Limb (tissue), 2 donors: ENCODE measurements at regions not wholly inside any gene's neighbourhood (a gene's known extent, or its start where the extent isn't known, plus 50 kb on each side); places are given as distances from the start of the nearest gene placed in this dataset.

Source experiments
- DNase-seq, 2 donors: peaks; one replicate each; pipeline ENCODE4 v3.0.0-alpha.2; 2016; ENCODE audit errors: extremely low spot score in 2 of 2

DNA sequence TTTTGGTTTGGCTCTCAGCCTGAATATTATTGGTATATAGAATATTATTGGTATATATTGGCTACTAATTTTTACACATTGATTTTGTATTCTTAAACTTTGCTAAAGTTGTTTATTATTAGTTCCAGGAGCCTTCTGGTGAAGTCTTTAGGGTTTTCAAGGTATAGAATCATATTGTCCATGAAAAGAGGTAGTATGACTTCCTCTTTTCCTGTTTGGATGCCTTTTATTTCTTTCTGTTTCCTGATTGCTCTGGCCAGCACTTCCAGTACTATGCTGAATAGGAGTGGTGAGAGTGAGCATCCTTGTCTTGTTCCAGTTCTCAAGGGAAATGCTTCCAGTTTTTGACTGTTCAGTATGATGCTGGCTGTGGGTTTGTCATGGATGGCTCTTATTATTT, 107.3 kb upstream of the LIPC start:
- DNase-seq = no peak

DNA sequence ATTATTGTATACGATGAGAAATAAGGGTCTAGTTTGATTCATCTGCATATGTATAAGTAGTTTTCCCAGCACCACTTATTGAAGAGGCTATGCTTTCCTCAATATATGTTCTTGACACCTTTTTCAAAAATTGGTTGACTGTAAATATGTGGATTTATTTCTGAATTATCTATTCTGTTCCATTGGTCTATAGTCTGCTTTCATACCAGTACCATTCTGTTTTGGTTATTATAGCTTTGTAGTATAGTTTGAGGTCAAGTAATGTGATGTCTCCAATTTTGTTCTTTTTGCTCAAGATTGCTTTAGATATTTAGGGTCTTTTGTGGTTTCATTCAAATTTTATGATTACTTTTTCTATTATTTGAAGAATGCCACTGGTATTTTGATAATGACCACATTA, 103.8 kb upstream of the LIPC start:
- no peak for DNase-seq

DNA sequence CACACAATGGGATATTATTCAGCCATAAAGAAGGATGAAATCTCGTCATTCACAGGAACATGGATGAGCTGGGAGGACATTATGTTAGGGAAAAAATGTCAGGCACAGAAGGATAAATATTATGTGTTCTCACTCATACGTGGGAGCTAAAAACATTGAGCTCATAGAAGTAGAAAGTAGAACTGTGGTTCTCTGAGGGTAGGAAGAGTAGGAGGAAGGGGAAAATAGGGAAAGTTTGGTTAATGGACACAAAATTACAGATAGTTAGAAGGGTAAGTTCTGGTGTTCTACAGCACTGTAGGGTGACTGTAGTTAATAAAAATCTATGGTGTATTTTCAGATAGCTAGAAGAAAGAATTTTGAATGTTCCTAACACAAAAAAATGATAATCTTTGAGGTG, 102.6 kb upstream of the LIPC start:
- no peak for DNase-seq

DNA sequence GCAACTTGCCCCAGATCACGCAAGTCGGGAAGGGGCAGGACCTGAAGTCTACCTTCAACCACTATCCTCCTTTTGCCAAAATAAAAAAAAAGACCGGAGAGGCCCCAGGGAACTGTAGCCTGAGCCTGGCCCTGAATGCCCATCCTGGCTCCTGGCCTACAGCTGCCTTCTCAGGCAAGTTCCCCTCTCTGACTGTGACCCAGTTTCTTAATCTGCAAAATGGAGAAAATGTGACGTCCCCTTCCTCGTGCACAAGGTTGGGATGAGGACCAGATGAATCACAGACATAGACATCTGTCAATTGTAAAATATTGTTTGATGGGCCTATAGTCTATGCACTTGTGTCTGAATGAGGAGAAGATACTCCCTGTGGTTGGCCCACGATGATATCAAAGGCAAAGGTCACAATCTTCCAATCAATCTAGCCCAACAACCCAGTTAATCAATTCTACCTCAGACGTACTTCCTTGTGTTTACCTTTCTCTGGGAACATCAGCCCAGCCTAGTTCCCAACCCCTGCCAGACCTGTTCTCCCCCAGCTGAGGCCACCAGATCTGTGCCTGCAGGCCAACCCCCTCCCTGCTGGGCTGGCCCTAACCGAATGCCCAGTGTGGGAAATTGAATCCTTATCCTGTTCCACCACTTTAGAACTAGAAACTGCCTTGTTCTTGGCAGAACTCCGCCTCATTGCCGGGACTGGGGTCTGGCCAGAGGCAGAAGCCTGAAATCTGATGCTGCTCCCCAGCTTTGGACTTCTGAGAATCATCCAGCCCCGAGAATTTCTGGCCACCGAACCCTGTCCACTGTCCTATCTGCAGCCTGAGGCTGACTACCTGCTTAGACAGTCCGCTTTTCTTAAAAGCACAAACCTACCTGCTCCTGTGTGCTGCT, 101.8 kb upstream of the LIPC start:
- DNase-seq = peak in 1 of 2 donors; percentile 51

DNA sequence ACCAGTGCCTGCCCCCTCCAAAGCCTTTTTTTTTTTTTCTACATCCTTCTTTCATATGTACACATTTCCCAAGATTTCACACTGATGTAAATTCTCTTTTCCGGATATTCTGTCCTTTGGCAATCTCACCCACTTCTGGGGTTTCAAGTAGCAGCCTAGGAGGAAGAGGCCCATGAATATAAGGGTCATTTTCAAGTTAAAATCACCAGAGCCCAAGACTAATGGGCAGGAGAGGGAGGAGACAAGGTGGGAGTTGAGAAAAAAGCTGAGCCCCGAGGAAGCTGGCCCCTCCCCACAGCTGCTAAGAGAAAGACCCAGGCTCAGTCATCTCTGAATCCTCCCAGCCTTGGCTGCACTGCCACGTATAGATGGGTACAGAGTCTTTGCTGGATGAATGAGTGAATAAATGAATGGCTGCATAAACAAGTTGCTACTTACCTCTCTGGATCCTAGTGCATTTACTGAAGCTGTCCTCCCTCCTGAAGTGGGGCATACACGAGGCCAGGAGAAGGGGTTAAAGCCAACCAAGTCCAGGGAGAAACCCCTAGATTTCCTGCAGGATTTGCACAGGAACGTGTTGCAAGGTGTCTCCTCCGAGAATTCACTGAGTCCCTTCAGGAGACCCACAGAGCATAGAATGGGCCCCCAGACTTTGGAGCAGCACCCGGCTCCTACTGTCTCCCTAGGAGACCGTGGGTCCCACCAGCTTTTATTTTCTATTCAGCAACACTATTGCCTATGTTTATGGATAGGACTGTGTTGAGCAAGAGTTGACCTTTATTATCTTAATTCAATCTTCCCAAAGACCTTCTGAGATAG, 100.8 kb upstream of the LIPC start:
- no peak for DNase-seq

DNA sequence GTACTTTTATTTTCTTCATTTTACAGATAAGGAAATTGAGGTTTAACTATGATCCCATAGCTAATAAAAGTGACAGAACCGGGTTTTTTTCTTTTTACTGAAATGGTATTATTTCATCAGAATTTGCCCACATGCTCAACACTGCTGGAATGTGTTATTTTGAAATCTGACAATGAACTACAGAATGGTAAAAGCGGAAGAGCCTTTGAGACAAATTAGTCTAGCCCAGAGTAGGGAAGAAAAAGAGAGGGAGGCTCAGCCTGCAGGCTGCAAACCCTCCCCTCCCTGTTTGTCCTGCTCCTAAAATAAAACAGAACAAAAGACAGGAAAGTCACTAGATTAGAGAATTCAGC, 100.3 kb upstream of the LIPC start:
- DNase-seq = no peak

DNA sequence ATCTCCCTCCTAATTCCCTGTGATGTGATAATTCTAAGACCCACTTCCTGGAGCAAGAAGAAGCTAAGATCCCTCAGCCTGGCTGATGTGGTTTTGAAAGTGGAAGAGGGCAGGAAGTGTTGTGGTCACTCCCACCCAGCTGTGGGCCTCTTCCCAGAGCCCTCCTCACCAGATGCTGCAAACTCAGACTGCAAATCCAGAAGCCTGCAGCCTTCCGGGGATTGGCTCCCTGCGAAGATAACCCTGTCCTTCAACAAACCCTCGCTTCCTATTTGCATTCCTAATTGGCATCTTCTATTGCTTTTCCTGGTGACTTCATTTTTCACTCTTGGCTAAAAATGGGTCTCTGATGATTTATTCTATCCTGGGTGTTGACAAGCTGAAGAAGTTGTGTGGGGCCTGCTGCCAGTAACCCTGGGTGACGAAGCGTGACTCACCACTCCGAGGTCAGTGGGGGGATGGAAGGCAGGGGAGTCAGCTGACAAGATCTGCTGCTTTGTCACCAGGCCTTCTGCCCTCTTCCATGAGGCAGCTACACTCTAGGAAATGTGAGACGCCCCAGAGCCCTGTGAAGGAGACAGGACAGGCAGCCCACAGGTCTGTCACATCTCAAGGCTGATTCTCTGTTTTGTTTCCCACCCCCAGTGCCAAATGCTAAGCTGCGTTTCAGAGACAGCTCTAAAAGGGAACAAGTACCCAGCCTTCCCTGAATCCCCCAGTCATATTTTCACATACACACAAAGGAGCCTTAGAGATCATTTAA, 99.7 kb upstream of the LIPC start:
- peak; percentile 83 to 94 for DNase-seq

DNA sequence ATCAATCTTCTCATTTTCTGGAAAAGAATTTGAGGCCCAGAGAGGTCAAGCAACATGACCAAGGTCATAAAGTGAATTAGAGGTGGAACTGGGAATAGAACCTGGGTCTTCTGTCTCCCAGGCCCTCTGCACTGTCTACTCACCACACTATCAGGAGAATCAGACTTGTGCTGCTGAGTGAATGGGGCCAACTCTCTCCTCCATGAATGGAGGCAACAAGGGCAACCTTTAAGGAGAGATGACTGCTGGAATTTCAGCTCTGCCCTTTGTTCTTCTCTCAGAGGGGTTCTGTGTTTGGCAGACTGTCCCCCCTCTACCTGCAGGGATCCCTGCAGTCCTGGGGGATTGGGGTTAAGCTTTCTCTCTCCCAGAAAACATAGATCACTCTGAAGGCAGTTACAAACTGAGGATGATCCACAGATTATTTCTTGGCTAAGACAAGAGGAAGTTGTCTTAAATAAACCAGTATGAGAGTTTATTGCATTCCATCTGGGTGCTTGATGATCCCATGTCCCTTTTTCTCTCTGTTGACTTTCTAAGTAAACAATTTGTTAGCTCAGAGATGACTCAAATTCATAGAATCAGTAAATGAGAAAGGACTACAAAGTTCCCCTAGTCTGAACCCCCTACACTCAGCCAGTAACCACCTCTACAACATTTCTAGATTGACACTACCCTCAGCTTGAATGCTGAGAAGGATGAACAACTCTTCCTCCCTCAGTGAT, 99.0 kb upstream of the LIPC start:
- DNase-seq = no peak

DNA sequence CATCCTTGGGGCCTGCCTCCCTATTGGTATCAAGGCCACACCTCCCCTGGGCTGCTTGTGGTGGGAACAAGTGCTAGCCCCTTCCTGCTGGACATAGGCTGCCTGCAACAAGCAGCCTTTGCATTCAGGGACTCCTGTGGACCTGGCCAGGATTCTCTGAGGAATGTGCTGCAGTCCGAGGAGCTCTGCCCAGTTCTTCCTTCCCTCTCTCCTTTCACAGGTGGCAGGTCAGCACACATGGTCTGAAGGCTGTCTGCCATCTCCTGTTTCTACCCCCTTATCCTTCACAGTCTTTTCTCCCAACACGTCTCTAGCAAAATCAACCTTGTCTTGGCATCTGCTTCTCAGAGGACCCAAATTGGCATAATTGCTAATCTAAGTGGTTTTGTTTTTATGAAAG, 97.0 kb upstream of the LIPC start:
- no peak for DNase-seq

DNA sequence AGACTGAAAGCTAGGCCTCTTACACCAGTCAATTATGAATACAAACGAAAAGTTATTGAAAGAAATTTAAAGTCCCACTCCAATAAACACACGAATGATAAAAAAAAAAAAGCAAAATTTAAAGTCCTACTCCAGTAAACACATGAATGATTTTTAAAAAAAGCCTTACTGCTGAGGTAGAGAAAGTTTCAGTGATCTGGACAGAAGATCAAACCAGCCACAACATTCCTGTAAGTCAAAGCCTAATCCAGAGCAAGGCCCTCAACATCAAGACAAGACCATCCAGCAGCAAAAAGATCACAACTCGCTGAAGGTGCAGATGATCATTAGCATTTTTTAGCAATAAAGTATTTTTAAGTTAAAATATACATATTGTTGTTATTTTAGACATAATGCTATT, 95.6 kb upstream of the LIPC start:
- DNase-seq = no peak

DNA sequence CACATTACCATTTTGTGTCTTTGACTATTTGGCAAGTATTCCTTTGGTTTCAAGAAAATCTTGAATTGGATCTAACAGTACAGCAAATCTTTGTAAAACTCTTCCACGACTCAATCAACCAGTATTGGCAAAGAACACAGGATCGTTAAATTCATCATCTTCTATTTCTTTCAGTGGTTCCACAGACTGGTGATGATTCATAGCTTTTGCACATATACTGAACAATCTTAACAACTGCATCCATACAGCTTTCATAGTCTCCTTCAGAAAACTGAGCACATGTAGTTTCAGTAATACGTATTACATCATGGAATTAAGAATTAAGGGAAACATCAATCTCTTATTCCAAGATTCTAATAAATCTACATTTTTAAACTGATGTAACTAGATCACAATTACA, 91.6 kb upstream of the LIPC start:
- DNase-seq = no peak

DNA sequence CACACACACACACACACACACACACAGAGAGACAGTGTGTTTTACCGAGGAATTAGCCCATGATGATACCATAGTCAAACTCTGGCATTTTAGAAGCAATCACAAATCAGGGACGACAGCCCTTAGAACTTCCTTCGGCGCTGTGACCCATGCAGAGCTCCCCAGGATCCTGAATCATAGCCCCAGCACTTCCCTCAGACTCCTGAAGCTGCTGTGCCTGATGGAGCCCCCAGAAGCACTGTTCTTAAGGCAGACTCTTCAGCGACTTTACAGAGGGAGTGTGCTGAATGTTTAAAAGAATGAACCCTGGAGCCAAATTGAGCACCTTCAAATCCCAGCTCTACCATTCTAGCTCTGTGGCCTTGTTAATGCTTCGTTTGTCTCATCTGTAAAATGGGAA, 89.3 kb upstream of the LIPC start:
- DNase-seq = no peak

DNA sequence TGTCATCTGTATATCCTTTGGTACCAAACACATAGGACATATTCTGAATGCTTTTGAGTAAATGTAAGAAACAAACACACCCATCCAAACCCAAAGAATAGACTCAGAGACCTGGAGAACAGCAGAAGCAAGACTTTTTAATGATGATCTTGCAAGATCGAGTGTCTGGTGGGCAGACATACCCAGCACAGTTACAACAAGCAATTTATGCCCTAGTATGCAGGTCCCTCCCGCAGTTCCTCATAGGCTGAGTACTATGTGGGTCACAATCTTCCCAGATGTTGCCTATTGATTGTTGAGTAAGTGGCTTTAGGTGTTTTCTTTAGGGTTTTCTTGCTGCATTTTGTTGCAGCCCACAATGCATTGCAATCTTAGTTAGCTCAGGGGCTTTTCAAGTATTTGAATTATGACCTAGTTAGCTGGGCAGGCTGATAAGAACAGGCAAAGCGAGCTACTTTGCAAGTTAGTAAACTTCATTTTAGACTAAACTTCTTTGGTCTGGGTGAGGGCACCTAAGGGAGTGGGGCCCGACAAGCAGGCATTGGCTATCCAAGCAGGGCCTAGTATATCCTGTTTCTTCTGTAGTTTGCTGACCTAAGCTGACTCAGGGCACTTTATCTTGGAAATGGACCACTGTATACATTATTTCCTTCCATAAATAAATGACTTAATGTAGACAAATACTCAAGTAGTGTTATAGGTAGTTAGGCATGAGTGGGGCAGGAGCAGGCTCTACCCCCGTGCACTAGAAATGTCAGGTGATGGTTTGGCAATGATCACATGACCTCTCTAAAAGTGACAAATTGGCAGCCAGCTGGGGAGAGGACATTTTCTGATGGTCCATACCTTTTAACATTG, 87.3 kb upstream of the LIPC start:
- DNase-seq = no peak

DNA sequence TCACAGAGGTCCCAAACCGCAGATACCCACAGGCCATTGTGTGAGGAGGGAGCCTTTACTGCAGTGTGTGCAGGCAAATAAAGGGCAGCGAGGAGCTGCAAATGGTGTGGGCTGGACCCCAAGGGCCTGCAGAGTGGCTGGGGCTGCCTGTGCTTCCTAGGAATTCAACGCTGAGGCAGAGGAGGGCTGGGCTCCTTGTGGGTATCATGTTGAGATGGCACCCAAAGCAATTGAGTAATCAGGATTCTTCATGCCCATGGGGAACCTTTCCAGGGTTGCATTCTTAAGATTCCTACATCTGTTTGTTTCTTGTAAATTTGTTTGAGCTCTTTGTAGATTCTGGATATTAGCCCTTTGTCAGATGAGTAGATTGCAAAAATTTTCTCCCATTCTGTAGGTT, 85.4 kb upstream of the LIPC start:
- no peak for DNase-seq

DNA sequence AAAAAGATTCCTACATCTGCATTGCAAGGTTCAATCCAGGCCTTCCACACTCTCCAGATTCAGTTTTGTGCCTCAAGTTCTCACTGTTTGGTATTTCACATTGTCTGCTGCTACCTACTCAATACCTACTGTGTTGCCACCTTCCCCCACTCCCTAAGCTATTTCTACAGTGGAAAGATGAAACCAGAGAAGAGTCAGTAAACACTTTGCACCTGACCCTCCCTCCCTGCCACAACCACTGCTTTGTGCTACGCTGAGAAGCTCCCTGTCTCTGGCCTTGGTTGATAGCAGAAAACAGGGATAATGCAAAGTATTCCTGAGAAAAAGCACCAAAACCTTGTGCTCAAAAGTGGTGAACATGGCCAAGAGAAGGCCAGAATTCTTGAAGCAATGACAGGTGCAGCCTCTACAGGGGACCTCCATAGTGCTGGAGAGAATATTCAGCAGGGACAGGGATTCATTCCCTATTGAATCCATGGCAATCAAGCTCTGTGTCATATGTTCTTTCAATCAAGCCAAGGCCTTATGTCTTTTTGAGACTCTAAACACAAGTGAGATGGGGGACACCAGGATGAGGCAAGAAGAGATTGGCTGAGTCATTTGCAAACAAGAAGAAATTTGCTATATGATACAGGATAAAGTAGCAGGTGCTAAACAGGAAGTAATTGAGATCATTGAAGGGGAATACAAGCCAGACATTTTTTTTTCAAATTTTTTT, 83.5 kb upstream of the LIPC start:
- no peak for DNase-seq

DNA sequence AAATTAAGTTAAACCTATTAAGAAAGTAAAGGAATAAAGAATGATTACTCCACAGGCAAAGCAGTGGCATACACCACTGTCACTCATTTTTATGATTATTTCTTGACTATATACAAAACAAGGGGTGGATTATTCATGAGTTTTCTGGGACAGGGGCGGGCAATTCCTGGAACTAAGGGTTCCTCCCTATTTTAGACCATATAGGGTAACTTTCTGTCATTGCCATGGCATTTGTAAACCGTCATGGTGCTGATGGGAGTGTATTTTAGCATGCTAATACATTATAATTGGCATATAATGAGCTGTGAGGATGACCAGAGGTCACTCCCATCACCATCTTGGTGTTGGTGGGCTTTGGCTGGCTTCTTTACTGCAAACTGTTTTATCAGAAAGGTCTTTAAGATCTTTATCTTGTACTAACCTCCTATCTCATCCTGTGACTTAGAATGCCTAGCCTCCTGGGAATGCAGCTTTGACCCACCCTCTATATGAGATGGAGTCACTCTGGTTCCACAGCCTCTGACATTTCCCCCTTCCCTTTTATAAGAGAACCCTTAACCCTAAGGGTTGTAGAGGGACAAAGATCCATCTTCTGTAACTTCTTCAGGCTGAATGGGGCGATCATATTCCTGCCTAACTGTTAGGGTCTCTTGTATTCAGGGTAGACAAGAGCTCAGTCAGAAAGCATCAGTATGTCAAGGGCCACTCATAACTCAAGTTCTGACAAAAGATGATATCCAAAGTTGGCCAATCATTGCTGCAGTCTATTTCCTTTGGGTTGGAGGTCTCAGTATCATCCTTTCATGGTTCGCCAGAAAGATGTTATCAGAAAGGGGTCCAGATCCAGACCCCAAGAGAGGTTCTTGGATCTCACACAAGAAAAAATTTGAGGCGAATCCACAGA, 79.5 kb upstream of the LIPC start:
- no peak for DNase-seq

DNA sequence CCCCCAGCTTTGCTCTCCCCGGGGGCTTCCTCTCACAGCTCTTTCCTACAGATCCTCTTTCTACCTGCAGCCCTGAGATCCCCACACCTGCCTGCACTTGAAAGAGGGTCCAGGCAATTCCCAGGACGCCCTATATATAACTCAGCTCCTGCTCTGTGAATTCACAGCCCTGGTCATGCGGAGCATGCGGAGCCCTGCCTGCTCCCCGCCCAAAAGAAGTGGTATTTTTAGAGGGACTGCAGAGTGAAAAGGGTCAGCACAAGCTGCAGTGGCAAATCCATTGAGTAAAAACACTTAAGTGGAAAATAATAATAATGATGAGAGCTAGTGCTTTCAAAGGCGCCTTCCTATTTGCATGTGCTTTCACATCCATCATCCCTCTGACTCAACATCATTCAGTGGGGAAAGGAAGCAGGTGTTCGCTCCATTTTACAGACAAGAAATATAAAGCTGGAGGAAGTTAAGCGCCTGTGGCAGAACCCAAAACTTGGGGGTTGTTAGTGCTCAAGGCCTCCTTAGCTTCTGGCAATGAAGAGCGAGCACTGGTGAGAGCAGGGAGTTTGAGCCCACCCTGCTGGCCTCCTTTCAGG, 76.3 kb upstream of the LIPC start:
- DNase-seq = no peak

DNA sequence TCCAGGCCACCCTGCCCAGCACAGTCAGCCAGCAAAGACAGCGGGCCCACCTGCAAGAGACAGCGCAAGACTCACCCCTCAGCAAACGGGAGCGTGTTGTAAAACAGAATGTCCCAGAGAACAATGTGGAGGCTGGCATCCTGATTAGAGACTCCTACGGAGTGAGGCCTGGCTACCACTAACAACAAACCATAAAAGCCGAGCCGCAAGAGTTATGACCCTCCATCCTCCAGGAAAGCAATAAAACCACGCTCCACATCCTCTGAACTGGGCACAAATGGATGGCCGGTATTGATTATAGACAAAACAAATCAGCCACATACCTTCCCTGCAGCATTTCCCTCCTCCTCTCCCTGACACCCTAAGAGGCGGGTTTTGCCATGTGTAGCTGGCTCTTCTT, 75.8 kb upstream of the LIPC start:
- no peak for DNase-seq
